AG04450 (cell line): ENCODE measurements at regions not wholly inside any gene's neighbourhood (a gene's known extent, or its start where the extent isn't known, plus 50 kb on each side); places are given as distances from the start of the nearest gene placed in this dataset.

Experiments used
- CTCF ChIA-PET: fragments of 300-600, 350-600 bp; formaldehyde crosslinking; extraction: SDS; loops from one replicate; lab custom pipeline; 2022; ENCODE audit warnings: antibody characterized with exemption, inconsistent platforms; lab: Charles Lee
- POLR2A ChIA-PET: fragments of 350-600 bp; formaldehyde crosslinking; extraction: SDS; loops from one replicate; lab custom pipeline; 2021; ENCODE audit warnings: antibody characterized with exemption, inconsistent platforms; lab: Yijun Ruan, JAX
- DNase-seq: peaks from one replicate; pipeline ENCODE4 v3.0.0-alpha.2; 2011; ENCODE audit warnings: low read depth, low spot score
- H3K27ac ChIP-seq: one replicate; pipeline ENCODE4 v1.5.1; 2012; ENCODE audit warnings: low read depth, low read length, control low read depth
- H3K27me3 ChIP-seq: one replicate; pipeline ENCODE4 v1.6.0; 2012; ENCODE audit warnings: low read length; ENCODE audit not compliant: control insufficient read depth, insufficient read depth
- H3K4me3 ChIP-seq: 2 replicates; pipeline ENCODE4 v1.5.1; 2011; ENCODE audit warnings: mild to moderate bottlenecking, low read depth, low read length, control low read depth
- H3K9me3 ChIP-seq: 2 replicates; pipeline ENCODE4 v1.5.1; 2012; ENCODE audit warnings: low read length; ENCODE audit not compliant: control insufficient read depth, insufficient read depth
- TF ChIP-seq, protein P1 (sequence below): IDR thresholded peaks from 2 replicates; pipeline ENCODE4 v1.5.1; 2011; ENCODE audit warnings: low read depth, low read length, control low read depth, inconsistent platforms

GRCh38 chr22:27540656-27541396, 260.7 kb downstream of the MN1 start:
- TF ChIP-seq, protein P1, sequence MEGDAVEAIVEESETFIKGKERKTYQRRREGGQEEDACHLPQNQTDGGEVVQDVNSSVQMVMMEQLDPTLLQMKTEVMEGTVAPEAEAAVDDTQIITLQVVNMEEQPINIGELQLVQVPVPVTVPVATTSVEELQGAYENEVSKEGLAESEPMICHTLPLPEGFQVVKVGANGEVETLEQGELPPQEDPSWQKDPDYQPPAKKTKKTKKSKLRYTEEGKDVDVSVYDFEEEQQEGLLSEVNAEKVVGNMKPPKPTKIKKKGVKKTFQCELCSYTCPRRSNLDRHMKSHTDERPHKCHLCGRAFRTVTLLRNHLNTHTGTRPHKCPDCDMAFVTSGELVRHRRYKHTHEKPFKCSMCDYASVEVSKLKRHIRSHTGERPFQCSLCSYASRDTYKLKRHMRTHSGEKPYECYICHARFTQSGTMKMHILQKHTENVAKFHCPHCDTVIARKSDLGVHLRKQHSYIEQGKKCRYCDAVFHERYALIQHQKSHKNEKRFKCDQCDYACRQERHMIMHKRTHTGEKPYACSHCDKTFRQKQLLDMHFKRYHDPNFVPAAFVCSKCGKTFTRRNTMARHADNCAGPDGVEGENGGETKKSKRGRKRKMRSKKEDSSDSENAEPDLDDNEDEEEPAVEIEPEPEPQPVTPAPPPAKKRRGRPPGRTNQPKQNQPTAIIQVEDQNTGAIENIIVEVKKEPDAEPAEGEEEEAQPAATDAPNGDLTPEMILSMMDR: no peak
- Histone ChIP-seq H3K27me3 (peaks cover 36% of the 10 kb centered on the region), H3K27ac (no peak overlapping the region), H3K9me3 (no peaks in the 10 kb centered on the region; the same call in 1 of the 2 replicates), H3K4me3 (no peak overlapping the region)
- no peak for DNase-seq
- ChIA-PET CTCF (no interaction called here), POLR2A (no interaction called here)

DNA sequence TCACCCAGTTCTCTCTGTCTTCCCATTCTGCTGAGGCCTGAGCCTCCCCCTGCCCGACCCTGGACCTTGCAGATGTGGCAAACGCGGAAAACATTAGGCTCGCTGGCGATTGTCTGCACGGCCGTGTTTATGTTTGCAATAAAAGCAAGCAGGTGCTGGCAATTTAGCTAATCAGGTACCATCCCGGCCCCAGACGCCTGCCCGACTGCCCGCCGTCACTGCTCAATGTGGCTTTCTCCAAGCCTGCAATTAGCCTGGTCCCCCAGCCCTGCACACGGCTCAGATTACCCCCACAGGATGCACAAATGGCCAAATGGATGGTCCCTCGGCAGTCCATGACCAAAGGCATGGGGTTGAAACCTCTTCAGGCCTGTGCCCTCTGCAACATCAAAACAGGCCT, 259.7 kb downstream of the MN1 start:
- ChIA-PET CTCF (no interaction called here), POLR2A (no interaction called here)
- Histone ChIP-seq H3K27ac (no peak overlapping the region), H3K9me3 (no peaks in the 10 kb centered on the region; the same call in 1 of the 2 replicates), H3K27me3 (peaks cover 36% of the 10 kb centered on the region), H3K4me3 (no peak overlapping the region)
- TF ChIP-seq, protein P1: no peak
- DNase-seq: no peak

GRCh38 chr22:27542602-27543001, 259.0 kb downstream of the MN1 start:
- Histone ChIP-seq H3K9me3 (no peaks in the 10 kb centered on the region; the same call in 1 of the 2 replicates), H3K27ac (no peak overlapping the region), H3K27me3 (peaks cover 34% of the 10 kb centered on the region), H3K4me3 (no peak overlapping the region)
- CTCF ChIA-PET: no interaction called here
- TF ChIP-seq, protein P1: no peak
- DNase-seq: no peak
- POLR2A ChIA-PET: no interaction called here

- H3K27ac ChIP-seq: no peak overlapping the region
- H3K9me3 ChIP-seq: no peaks in the 10 kb centered on the region
- DNase-seq: no peak
- peaks cover 26% of the 10 kb centered on the region for H3K27me3 ChIP-seq
- POLR2A ChIA-PET: no interaction called here
- TF ChIP-seq, protein P1: no peak
- CTCF ChIA-PET: interaction anchor here (0.8 kb wide), 1 partner anchor 10 kb away, joined by 3 read pairs; no protein-coding TSS in a partner anchor
- no peak overlapping the region for H3K4me3 ChIP-seq
Measured at GRCh38 chr22:27543460-27543859, 258.1 kb downstream of the MN1 start.

- no peak for DNase-seq
- H3K27me3 ChIP-seq: peaks cover 23% of the 10 kb centered on the region
- H3K27ac ChIP-seq: no peak overlapping the region
- no peaks in the 10 kb centered on the region for H3K9me3 ChIP-seq
- ChIA-PET CTCF (interaction anchor here (0.7 kb wide), 1 partner anchor 35 kb away, joined by 7 read pairs; no protein-coding TSS in a partner anchor), POLR2A (no interaction called here)
- TF ChIP-seq, protein P1: no peak
- H3K4me3 ChIP-seq: no peak overlapping the region
Measured at GRCh38 chr22:27545085-27545484, 256.5 kb downstream of the MN1 start.
